Esophagus muscularis mucosa (tissue), 3 donors: ENCODE measurements at regions not wholly inside any gene's neighbourhood (a gene's known extent, or its start where the extent isn't known, plus 50 kb on each side); places are given as distances from the start of the nearest gene placed in this dataset.

Experiments used
- CTCF ChIP-seq, 3 experiments: fragments of 200-600 bp in 2 of 3; fragments of 450-650 bp in 1 of 3; sonication (generic) in 2 of 3; IDR thresholded peaks; one replicate each; pipeline ENCODE4 v1.5.1; 2017 to 2019; ENCODE audit warnings: antibody characterized with exemption in 3 of 3, mild to moderate bottlenecking in 2 of 3, moderate library complexity in 1 of 3
- POLR2A ChIP-seq: fragments of 450-650 bp; IDR thresholded peaks from one replicate; pipeline ENCODE4 v1.6.1; 2017; ENCODE audit warnings: antibody characterized with exemption, moderate library complexity, mild to moderate bottlenecking, low read depth
- POLR2AphosphoS5 ChIP-seq, 2 donors: sonication (generic); formaldehyde crosslinking; IDR thresholded peaks; one replicate each; pipeline ENCODE4 v1.6.1; 2017; ENCODE audit warnings: antibody characterized with exemption in 2 of 2

GRCh38 chr10:10489076-10489475 is 528.6 kb upstream of the CELF2 start:
- TF ChIP-seq CTCF (IDR thresholded peaks at IDR 0.05) (no peak), POLR2AphosphoS5 (IDR thresholded peaks at IDR 0.05) (no peak), POLR2A (no peak)
